BJ (cell line): ENCODE measurements at regions not wholly inside any gene's neighbourhood (a gene's known extent, or its start where the extent isn't known, plus 50 kb on each side); places are given as distances from the start of the nearest gene placed in this dataset.

Experiments used
- CTCF ChIA-PET: fragments of 350-600 bp; formaldehyde crosslinking; extraction: SDS; loops from one replicate; lab custom pipeline; 2021; ENCODE audit warnings: antibody characterized with exemption, inconsistent platforms; lab: Yijun Ruan, JAX
- POLR2A ChIA-PET: fragments of 300-600 bp; sonication (Branson Sonifier 250); formaldehyde crosslinking; extraction: SDS; loops from one replicate; lab custom pipeline; 2021; ENCODE audit warnings: antibody characterized with exemption; lab: Charles Lee
- DNase-seq: peaks from one replicate; pipeline ENCODE4 v3.0.0-alpha.2; 2011; ENCODE audit warnings: low read depth
- H3K27me3 ChIP-seq: 2 replicates; pipeline ENCODE4 v1.6.0; 2011; ENCODE audit warnings: low read length; ENCODE audit not compliant: control insufficient read depth, insufficient read depth
- H3K36me3 ChIP-seq: 2 replicates; pipeline ENCODE4 v1.5.1; 2011; ENCODE audit warnings: low read length; ENCODE audit not compliant: control insufficient read depth, insufficient read depth
- H3K4me3 ChIP-seq: 2 replicates; pipeline ENCODE4 v1.5.1; 2011; ENCODE audit warnings: low read depth, mild to moderate bottlenecking, control low read depth, low read length
- CTCF ChIP-seq: IDR thresholded peaks from 2 replicates; pipeline ENCODE4 v1.5.1; 2011; ENCODE audit warnings: low read depth, mild to moderate bottlenecking, control low read depth, inconsistent platforms, low read length, moderate library complexity; ENCODE audit not compliant: insufficient read depth

GRCh38 chr7:108686494-108686893 is 116.8 kb downstream of the DNAJB9 start:
- ChIA-PET POLR2A (no interaction called here), CTCF (no interaction called here)
- TF ChIP-seq CTCF: no peak
- no peak for DNase-seq
- Histone ChIP-seq H3K36me3 (no peaks in the 10 kb centered on the region), H3K4me3 (no peak overlapping the region), H3K27me3 (no peaks in the 10 kb centered on the region)

DNA sequence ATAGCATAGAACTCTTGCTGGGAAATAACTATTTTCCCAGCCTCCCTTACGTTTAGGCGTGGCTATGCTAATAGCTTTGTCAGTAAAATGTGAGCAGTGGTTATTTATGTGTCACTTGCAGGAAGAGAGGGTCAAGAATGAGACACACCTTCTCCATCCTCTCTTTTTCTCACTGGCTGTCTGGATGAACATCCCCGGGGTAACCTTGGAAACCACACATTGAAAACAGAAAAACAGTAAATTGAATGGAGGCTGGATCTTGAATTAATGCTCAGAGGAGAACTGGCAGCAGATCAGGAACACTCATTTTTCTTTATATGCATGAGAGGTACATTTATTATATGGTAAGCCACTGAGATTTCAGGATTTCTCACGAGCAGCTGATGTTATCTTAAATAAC is 127.6 kb downstream of the DNAJB9 start:
- ChIA-PET POLR2A (no interaction called here), CTCF (interaction anchor here (1.7 kb wide), 1 partner anchor 15 kb away, joined by 5 read pairs; no protein-coding TSS in a partner anchor)
- no peak for TF ChIP-seq CTCF
- Histone ChIP-seq H3K36me3 (no peaks in the 10 kb centered on the region), H3K4me3 (no peak overlapping the region), H3K27me3 (no peaks in the 10 kb centered on the region)
- no peak for DNase-seq

DNA sequence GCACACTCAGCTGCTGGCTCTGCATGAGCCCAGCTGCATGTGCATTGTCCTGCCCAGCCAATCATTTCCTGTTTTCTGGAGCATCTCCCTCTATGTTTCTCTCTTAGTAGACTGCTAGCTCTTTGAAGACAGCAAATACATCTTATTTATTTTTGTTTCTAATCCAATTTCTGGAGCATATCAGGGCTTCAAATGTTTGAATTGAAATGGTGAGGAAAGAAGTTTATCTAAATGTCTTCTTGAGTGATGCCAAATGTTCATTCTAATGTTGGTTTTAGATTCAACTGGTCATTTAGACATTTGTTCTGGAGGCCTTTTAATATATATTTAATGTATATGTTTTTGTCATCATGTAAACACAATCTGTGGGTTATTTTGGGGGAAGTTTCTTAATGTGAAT is 141.9 kb downstream of the DNAJB9 start:
- H3K4me3 ChIP-seq: no peak overlapping the region
- no peak for TF ChIP-seq CTCF
- DNase-seq: no peak
- CTCF ChIA-PET: no interaction called here
- H3K36me3 ChIP-seq: no peaks in the 10 kb centered on the region
- no peaks in the 10 kb centered on the region for H3K27me3 ChIP-seq
- POLR2A ChIA-PET: no interaction called here

- H3K4me3 ChIP-seq: no peak overlapping the region
- POLR2A ChIA-PET: no interaction called here
- no peaks in the 10 kb centered on the region for H3K27me3 ChIP-seq
- DNase-seq: peak; percentile 13
- H3K36me3 ChIP-seq: no peaks in the 10 kb centered on the region
- CTCF ChIA-PET: no interaction called here
- TF ChIP-seq CTCF: no peak
Measured at GRCh38 chr7:108716783-108717182, 147.1 kb downstream of the DNAJB9 start.

GRCh38 chr7:108717781-108718180 is 148.1 kb downstream of the DNAJB9 start:
- Histone ChIP-seq H3K4me3 (no peak overlapping the region), H3K36me3 (no peaks in the 10 kb centered on the region), H3K27me3 (no peaks in the 10 kb centered on the region)
- no peak for TF ChIP-seq CTCF
- no peak for DNase-seq
- POLR2A ChIA-PET: no interaction called here
- CTCF ChIA-PET: no interaction called here
